ENCODE measurements at regions not wholly inside any gene's neighbourhood (a gene's known extent, or its start where the extent isn't known, plus 50 kb on each side); places are given as distances from the start of the nearest gene placed in this dataset.

DNA sequence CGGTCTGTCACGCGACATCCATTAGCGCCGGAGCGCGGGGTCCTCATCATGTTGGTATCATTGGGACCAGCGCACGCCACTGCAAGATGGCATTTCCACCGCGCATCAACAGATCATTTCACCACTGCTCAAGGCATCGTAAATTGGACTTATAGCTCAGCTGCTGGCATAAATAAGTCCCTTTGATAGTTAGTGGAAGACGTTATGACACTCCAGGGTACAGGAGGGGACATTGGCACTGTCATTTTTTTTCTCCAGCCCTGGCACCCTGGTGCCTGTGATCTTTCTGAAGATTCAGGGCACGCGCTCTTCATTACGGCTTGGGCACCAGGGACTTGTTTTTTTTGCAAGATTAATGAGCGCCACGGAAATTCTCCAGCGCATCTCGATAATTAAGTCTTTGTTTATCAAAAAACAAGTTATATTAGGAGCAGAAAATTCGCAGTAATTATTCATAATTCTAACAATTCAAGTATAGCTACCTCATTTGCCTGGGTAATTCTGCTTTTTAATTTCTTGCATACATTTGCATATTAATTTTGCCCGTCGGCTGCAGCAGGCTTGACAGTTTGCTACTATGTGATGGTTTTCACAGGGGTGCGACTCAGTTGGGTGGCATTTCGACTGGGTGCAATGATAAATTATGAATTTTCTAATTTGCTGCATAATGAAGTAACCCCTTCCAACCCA is 167.7 kb downstream of the VRK1 start:
- Histone ChIP-seq H3K4me1 (no peaks in the 10 kb centered on the region), H3K36me3 (no peaks in the 10 kb centered on the region), H3K27ac (no peak overlapping the region), H3K4me3 (no peak overlapping the region), H3K27me3 (no peaks in the 10 kb centered on the region), H3K9me3 (peaks cover 0 to 17% (median 16%) of the 10 kb centered on the region in 3 donors)
- DNase-seq: no peak
- intact Hi-C loops (cut with DNase I; ENCODE audit: low total_unique reads): no loop called here
- TF ChIP-seq, protein P1, sequence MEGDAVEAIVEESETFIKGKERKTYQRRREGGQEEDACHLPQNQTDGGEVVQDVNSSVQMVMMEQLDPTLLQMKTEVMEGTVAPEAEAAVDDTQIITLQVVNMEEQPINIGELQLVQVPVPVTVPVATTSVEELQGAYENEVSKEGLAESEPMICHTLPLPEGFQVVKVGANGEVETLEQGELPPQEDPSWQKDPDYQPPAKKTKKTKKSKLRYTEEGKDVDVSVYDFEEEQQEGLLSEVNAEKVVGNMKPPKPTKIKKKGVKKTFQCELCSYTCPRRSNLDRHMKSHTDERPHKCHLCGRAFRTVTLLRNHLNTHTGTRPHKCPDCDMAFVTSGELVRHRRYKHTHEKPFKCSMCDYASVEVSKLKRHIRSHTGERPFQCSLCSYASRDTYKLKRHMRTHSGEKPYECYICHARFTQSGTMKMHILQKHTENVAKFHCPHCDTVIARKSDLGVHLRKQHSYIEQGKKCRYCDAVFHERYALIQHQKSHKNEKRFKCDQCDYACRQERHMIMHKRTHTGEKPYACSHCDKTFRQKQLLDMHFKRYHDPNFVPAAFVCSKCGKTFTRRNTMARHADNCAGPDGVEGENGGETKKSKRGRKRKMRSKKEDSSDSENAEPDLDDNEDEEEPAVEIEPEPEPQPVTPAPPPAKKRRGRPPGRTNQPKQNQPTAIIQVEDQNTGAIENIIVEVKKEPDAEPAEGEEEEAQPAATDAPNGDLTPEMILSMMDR (IDR thresholded peaks at IDR 0.05): no peak

DNA sequence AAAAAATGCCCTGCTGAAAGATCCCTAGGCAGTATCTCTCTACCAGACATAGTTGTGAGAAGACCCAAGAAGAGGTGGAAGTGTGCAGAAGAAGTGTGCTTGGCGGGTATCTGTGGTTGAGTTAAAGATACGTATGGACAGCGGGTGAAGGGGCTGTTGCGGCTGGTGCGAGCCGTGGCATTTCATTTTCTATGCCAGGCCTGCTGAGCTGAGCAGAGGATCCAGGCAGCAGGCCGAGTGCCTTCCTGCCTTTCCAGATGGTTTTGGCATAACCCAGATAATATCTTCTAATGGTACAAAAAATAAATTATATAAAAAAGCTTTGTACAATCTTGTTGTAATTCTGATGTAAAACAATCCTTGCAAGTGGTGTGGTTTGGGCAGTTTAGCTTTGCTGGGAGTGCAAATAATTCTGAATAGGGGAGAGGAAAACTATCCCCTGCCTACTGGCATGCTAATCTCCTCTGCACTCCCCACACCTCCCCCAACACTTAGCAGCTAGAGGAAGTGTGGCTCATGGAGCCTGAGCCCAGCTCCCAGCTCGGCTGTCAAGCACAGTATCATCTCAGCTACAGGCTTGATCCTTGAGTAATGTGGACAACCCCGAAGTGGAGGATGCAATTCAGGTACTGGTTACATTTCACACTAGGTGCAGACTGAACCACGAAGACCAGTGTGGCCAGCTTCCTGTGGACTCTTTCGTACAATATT is 168.9 kb downstream of the VRK1 start:
- Histone ChIP-seq H3K27ac (no peak overlapping the region), H3K36me3 (no peaks in the 10 kb centered on the region), H3K4me1 (no peaks in the 10 kb centered on the region), H3K9me3 (peaks cover 0 to 17% (median 17%) of the 10 kb centered on the region in 3 donors), H3K4me3 (no peak overlapping the region), H3K27me3 (no peaks in the 10 kb centered on the region)
- DNase-seq: no peak
- intact Hi-C loops (cut with DNase I; ENCODE audit: low total_unique reads): no loop called here
- TF ChIP-seq, protein P1 (IDR thresholded peaks at IDR 0.05): no peak

DNA sequence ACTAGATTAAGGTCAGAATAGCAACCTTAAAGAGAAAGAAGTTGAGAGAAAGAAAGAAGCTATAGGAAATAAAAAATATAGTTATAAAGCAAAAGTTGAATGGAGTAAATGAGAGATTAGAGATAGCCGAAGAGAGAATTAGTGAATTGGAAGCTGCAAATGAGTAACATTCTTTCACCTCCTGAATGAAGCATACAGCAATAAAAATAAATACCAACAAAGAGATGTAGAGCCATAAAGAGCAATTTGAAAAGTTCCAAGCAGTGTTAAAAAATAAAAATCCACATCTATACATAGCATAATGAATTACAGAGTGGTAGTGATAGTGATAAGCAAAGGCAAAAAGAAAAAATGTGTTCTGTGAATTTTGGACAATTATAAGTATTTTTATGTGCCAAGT is 177.9 kb downstream of the VRK1 start:
- TF ChIP-seq, protein P1 (IDR thresholded peaks at IDR 0.05): no peak
- DNase-seq: no peak
- Histone ChIP-seq H3K27me3 (no peaks in the 10 kb centered on the region), H3K4me3 (no peak overlapping the region), H3K4me1 (no peaks in the 10 kb centered on the region), H3K9me3 (peaks cover 0 to 27% (median 16%) of the 10 kb centered on the region in 3 donors), H3K27ac (no peak overlapping the region), H3K36me3 (no peaks in the 10 kb centered on the region)
- intact Hi-C loops (cut with DNase I; ENCODE audit: low total_unique reads): no loop called here

DNA sequence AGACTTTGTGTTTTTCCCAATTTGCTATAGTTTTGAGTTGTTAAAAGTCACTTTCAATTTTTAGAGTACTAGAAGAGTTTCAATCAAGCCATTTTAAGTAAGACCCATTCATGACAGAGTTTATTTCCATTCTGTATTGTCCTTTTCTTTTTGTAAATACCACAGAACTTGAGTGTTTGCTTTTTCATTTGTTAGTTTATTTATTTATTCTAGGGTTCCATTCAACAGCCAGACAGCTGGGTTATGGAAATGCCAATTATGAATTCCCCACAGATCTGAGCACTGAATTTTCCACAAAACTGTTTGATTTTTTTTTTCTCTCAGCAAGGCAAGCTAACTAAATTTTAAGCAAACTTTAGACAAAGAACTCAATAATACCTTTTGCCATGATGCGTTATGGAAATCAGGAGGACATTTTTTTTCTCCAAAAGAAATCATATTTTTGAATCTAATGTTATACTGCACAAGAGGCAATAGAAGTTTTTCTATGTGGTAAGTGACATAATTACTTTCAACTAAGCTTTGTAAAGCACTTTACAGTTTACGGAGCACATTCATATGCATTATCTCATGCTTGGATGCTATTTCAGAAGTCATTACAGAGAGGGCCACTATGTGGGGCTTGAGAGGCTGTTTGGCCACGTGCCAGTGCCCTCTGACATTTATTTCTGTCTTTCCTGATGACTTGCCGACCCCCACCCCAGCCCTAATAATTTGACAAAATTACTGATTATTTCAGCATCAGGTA is 181.5 kb downstream of the VRK1 start:
- H3K27me3 ChIP-seq: no peaks in the 10 kb centered on the region
- intact Hi-C loops (cut with DNase I; ENCODE audit: low total_unique reads): no loop called here
- H3K36me3 ChIP-seq: no peaks in the 10 kb centered on the region
- peaks cover 0 to 17% (median 16%) of the 10 kb centered on the region in 3 donors for H3K9me3 ChIP-seq
- TF ChIP-seq, protein P1 (IDR thresholded peaks at IDR 0.05): no peak
- no peaks in the 10 kb centered on the region for H3K4me1 ChIP-seq
- no peak overlapping the region for H3K27ac ChIP-seq
- no peak overlapping the region for H3K4me3 ChIP-seq
- DNase-seq: no peak

DNA sequence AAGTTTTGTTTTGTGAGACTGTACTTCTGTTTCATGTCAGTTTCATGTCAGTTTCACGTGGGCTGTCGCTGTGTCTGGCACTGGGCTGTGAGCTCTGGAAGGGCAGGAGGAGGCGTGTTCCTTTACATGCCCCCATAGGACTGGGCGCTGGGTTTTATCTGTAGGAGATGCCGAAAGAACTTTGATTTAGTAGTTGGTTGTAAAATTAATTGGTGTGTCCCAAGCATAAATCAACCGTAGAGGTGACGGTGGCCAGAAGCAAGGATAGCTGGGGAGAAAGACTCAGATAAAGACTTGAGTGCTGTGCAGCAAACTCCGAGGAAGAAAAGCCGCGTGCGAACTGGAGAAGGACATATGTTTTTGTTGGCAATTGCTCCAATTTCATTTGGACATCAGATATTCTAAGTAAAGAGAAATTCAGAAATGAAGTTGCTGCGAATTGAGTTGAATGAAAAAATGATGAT is 182.5 kb downstream of the VRK1 start:
- Histone ChIP-seq H3K4me3 (no peak overlapping the region), H3K27me3 (no peaks in the 10 kb centered on the region), H3K27ac (no peak overlapping the region), H3K4me1 (no peaks in the 10 kb centered on the region), H3K36me3 (no peaks in the 10 kb centered on the region), H3K9me3 (peaks cover 0 to 10% (median 8%) of the 10 kb centered on the region in 3 donors)
- no peak for DNase-seq
- TF ChIP-seq, protein P1 (IDR thresholded peaks at IDR 0.05): no peak
- intact Hi-C loops (cut with DNase I; ENCODE audit: low total_unique reads): no loop called here
